ENCODE measurements at regions not wholly inside any gene's neighbourhood (a gene's known extent, or its start where the extent isn't known, plus 50 kb on each side); places are given as distances from the start of the nearest gene placed in this dataset.
A peak's percentile ranks its signal among the peaks of the same experiment; 100 is the strongest.

- no peak for DNase-seq (ENCODE audit: low read depth in 1 of 2, low spot score in 1 of 2)
- TF ChIP-seq CTCF (IDR thresholded peaks at IDR 0.05; ENCODE audit: low read depth, low read length): no peak
- Histone ChIP-seq H3K27ac (no peak overlapping the region), H3K4me3 (no peak overlapping the region), H3K4me1 (ENCODE audit: low read depth) (peaks cover 17% of the 10 kb centered on the region), H3K9me3 (ENCODE audit: low read depth) (no peaks in the 10 kb centered on the region), H3K36me3 (no peaks in the 10 kb centered on the region), H3K27me3 (no peaks in the 10 kb centered on the region)
These were observed 63.2 kb downstream of the NENF start for GRCh38 chr1:212495766-212496494.

- H3K27me3 ChIP-seq: no peaks in the 10 kb centered on the region
- no peaks in the 10 kb centered on the region for H3K9me3 ChIP-seq (ENCODE audit: low read depth)
- no peak for DNase-seq (ENCODE audit: low read depth in 1 of 2, low spot score in 1 of 2)
- H3K27ac ChIP-seq: no peak overlapping the region
- no peak for TF ChIP-seq CTCF (IDR thresholded peaks at IDR 0.05; ENCODE audit: low read depth, low read length)
- H3K36me3 ChIP-seq: no peaks in the 10 kb centered on the region
- H3K4me1 ChIP-seq (ENCODE audit: low read depth): peaks cover 17% of the 10 kb centered on the region
- no peak overlapping the region for H3K4me3 ChIP-seq
These were observed 64.0 kb downstream of the NENF start for GRCh38 chr1:212496682-212497081.

- Histone ChIP-seq H3K27me3 (no peaks in the 10 kb centered on the region), H3K9me3 (ENCODE audit: low read depth) (no peaks in the 10 kb centered on the region), H3K27ac (peak overlapping the region; percentile 96), H3K4me3 (no peak overlapping the region), H3K4me1 (ENCODE audit: low read depth) (peaks cover 17% of the 10 kb centered on the region), H3K36me3 (no peaks in the 10 kb centered on the region)
- no peak for DNase-seq (ENCODE audit: low read depth in 1 of 2, low spot score in 1 of 2)
- TF ChIP-seq CTCF (IDR thresholded peaks at IDR 0.05; ENCODE audit: low read depth, low read length): no peak
These were observed 64.8 kb downstream of the NENF start for GRCh38 chr1:212497553-212497952.

GRCh38 chr1:212498283-212499040 lies 65.7 kb downstream of the NENF start:
- Histone ChIP-seq H3K27me3 (no peaks in the 10 kb centered on the region), H3K4me1 (ENCODE audit: low read depth) (peaks cover 17% of the 10 kb centered on the region), H3K4me3 (no peak overlapping the region), H3K36me3 (no peaks in the 10 kb centered on the region), H3K27ac (peak overlapping the region; percentile 96), H3K9me3 (ENCODE audit: low read depth) (no peaks in the 10 kb centered on the region)
- TF ChIP-seq CTCF (IDR thresholded peaks at IDR 0.05; ENCODE audit: low read depth, low read length): no peak
- peak; percentile 81 to 93 for DNase-seq (ENCODE audit: low read depth in 1 of 2, low spot score in 1 of 2)

- no peak for TF ChIP-seq CTCF (IDR thresholded peaks at IDR 0.05; ENCODE audit: low read depth, low read length)
- Histone ChIP-seq H3K4me3 (no peak overlapping the region), H3K9me3 (ENCODE audit: low read depth) (no peaks in the 10 kb centered on the region), H3K27ac (no peak overlapping the region), H3K36me3 (no peaks in the 10 kb centered on the region), H3K27me3 (no peaks in the 10 kb centered on the region), H3K4me1 (ENCODE audit: low read depth) (peaks cover 17% of the 10 kb centered on the region)
- DNase-seq (ENCODE audit: low read depth in 1 of 2, low spot score in 1 of 2): no peak
These were observed 67.6 kb downstream of the NENF start for GRCh38 chr1:212500351-212500750.

Measured in cardiac muscle cell (in vitro differentiated cells and primary cell).